ENCODE measurements at regions not wholly inside any gene's neighbourhood (a gene's known extent, or its start where the extent isn't known, plus 50 kb on each side); places are given as distances from the start of the nearest gene placed in this dataset.

- no peak overlapping the region for H3K4me3 Mint-ChIP-seq
- H3K9me3 Mint-ChIP-seq: no peaks in the 10 kb centered on the region
- TF ChIP-seq CTCF (conservative IDR thresholded peaks at IDR 0.05): no peak
- no peak for DNase-seq (ENCODE audit: extremely low spot score, unreplicated experiment)
- no peaks in the 10 kb centered on the region for H3K36me3 Mint-ChIP-seq
- peaks cover 27% of the 10 kb centered on the region for H3K4me1 Mint-ChIP-seq (ENCODE audit: unreplicated experiment)
- H3K27ac Mint-ChIP-seq: no peak overlapping the region
- H3K27me3 Mint-ChIP-seq: peaks cover 8% of the 10 kb centered on the region
Measured at GRCh38 chr2:6750411-6751158, 115.1 kb downstream of the CMPK2 start.

GRCh38 chr2:6754419-6754818, 111.3 kb downstream of the CMPK2 start:
- H3K27me3 Mint-ChIP-seq: peaks cover 3% of the 10 kb centered on the region
- no peak for DNase-seq (ENCODE audit: extremely low spot score, unreplicated experiment)
- H3K4me3 Mint-ChIP-seq: no peak overlapping the region
- no peak overlapping the region for H3K27ac Mint-ChIP-seq
- no peaks in the 10 kb centered on the region for H3K36me3 Mint-ChIP-seq
- TF ChIP-seq CTCF (conservative IDR thresholded peaks at IDR 0.05): no peak
- no peaks in the 10 kb centered on the region for H3K9me3 Mint-ChIP-seq
- peaks cover 23% of the 10 kb centered on the region for H3K4me1 Mint-ChIP-seq (ENCODE audit: unreplicated experiment)

GRCh38 chr2:6755456-6755855, 110.3 kb downstream of the CMPK2 start:
- peaks cover 3% of the 10 kb centered on the region for H3K27me3 Mint-ChIP-seq
- no peak for TF ChIP-seq CTCF (conservative IDR thresholded peaks at IDR 0.05)
- no peak overlapping the region for H3K27ac Mint-ChIP-seq
- no peaks in the 10 kb centered on the region for H3K36me3 Mint-ChIP-seq
- no peaks in the 10 kb centered on the region for H3K9me3 Mint-ChIP-seq
- no peak overlapping the region for H3K4me3 Mint-ChIP-seq
- H3K4me1 Mint-ChIP-seq (ENCODE audit: unreplicated experiment): peaks cover 17% of the 10 kb centered on the region
- no peak for DNase-seq (ENCODE audit: extremely low spot score, unreplicated experiment)

GRCh38 chr2:6757215-6757614, 108.5 kb downstream of the CMPK2 start:
- Mint-ChIP-seq H3K27ac (no peak overlapping the region), H3K27me3 (peaks cover 3% of the 10 kb centered on the region), H3K4me1 (ENCODE audit: unreplicated experiment) (peaks cover 12% of the 10 kb centered on the region), H3K36me3 (no peaks in the 10 kb centered on the region), H3K9me3 (no peaks in the 10 kb centered on the region), H3K4me3 (no peak overlapping the region)
- no peak for TF ChIP-seq CTCF (conservative IDR thresholded peaks at IDR 0.05)
- DNase-seq (ENCODE audit: extremely low spot score, unreplicated experiment): no peak

GRCh38 chr2:6759689-6760088, 106.0 kb downstream of the CMPK2 start:
- H3K27ac Mint-ChIP-seq: no peak overlapping the region
- H3K27me3 Mint-ChIP-seq: no peaks in the 10 kb centered on the region
- no peak overlapping the region for H3K4me3 Mint-ChIP-seq
- DNase-seq (ENCODE audit: extremely low spot score, unreplicated experiment): no peak
- TF ChIP-seq CTCF (conservative IDR thresholded peaks at IDR 0.05): no peak
- no peaks in the 10 kb centered on the region for H3K36me3 Mint-ChIP-seq
- peaks cover 6% of the 10 kb centered on the region for H3K4me1 Mint-ChIP-seq (ENCODE audit: unreplicated experiment)
- peaks cover 6% of the 10 kb centered on the region for H3K9me3 Mint-ChIP-seq

Data from type B pancreatic cell (in vitro differentiated cells).